Right lobe of liver (tissue), 6 donors: ENCODE measurements at regions not wholly inside any gene's neighbourhood (a gene's known extent, or its start where the extent isn't known, plus 50 kb on each side); places are given as distances from the start of the nearest gene placed in this dataset.

Experiments used
- ATAC-seq, 4 donors: fragments of 200-7000 bp; cut with Tn5 transposase; one replicate each; pipeline ENCODE4 v1.9.1; 2020; ENCODE audit warnings: mild to moderate bottlenecking in 4 of 4, moderate library complexity in 4 of 4
- DNase-seq, 3 donors: peaks; one replicate each; pipeline ENCODE4 v3.0.0-alpha.2; 2020
- H3K27ac ChIP-seq, 3 donors: fragments of 200-600 bp; one replicate each; pipeline ENCODE4 v1.8.0; 2022
- H3K27me3 ChIP-seq, 2 donors: fragments of 200-600 bp; one replicate each; pipeline ENCODE4 v1.8.0; 2022
- H3K36me3 ChIP-seq, 4 donors: fragments of 200-600 bp; sonication (generic) in 1 of 4; one replicate each; pipeline versions ENCODE4 v1.5.1 to v1.8.0; 2017 to 2022; ENCODE audit warnings: control low read depth in 1 of 4
- H3K4me1 ChIP-seq, 4 donors: fragments of 200-600 bp; sonication (generic) in 1 of 4; one replicate each; pipeline versions ENCODE4 v1.5.1 to v1.8.0; 2017 to 2022; ENCODE audit warnings: control low read depth in 1 of 4
- H3K4me3 ChIP-seq, 3 donors: fragments of 200-600 bp; one replicate each; pipeline ENCODE4 v1.8.0; 2022
- H3K9me3 ChIP-seq, 4 donors: fragments of 200-600 bp; sonication (generic) in 1 of 4; one replicate each; pipeline versions ENCODE4 v1.5.1 to v1.8.0; 2017 to 2022; ENCODE audit warnings: control low read depth in 1 of 4
- POLR2A ChIP-seq: fragments of 450-650 bp; IDR thresholded peaks from one replicate; pipeline ENCODE4 v1.6.1; 2017; ENCODE audit warnings: antibody characterized with exemption, mild to moderate bottlenecking
- WGBS: methylation state at CpG from one replicate; pipeline ENCODE4 v1.1.6; 2018; ENCODE audit warnings: low coverage, low lambda C conversion rate; ENCODE audit not compliant: insufficient coverage; ENCODE audit errors: missing lambda C conversion rate; 5-methylcytosine and 5-hydroxymethylcytosine counted together
- intact Hi-C, 2 donors: fragments of 100-400 bp; cut with DNase I; formaldehyde crosslinking; loops; one replicate each; pipeline versions ENCODE4 v1.11.2 to v1.14.1; 2022
- TF ChIP-seq, protein P1 (sequence below), 4 donors: fragments of 200-600 bp in 3 of 4; fragments of 450-650 bp in 1 of 4; IDR thresholded peaks; one replicate each; pipeline versions ENCODE4 v1.5.1 to v1.8.0; 2016 to 2022; ENCODE audit warnings: antibody characterized with exemption in 4 of 4, mild to moderate bottlenecking in 2 of 4
- donor health status: DM: no; HTN: yes; CAD: no.
- donor health status: DM: no; HTN: no; CAD: no.
- donor health status: DM: no; HTN: no; CAD: no.
- donor health status: DM: no; HTN: yes; CAD: no.
- donor health status: DM: no; HTN: yes; CAD: no.

DNA sequence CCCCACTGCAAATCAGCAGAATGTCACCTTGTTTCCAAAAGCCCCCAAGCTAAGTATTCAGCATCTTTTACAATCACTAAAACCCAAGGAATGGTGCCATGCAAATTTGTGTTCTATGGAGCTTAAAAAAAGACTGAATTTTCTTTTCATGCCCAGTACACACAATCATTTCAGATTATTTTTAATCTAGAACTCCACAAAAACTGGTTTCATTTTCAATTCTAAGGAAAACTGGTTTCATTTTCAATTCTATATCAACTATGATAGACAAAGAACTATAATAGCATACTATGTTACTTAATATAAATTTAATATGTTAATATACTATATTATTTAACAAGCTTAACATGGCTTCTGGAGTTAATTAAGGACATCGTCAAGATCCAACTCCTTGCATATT lies 88.4 kb upstream of the DOCK9 start:
- intact Hi-C loops = no loop called here
- no peak overlapping the region for H3K4me3 ChIP-seq
- DNase-seq (no peak), ATAC-seq (peak in 2 of 4 donors; percentile 31 to 53)
- H3K27ac ChIP-seq = peak overlapping the region in 1 of 3 donors; percentile 12
- TF ChIP-seq, protein P1, sequence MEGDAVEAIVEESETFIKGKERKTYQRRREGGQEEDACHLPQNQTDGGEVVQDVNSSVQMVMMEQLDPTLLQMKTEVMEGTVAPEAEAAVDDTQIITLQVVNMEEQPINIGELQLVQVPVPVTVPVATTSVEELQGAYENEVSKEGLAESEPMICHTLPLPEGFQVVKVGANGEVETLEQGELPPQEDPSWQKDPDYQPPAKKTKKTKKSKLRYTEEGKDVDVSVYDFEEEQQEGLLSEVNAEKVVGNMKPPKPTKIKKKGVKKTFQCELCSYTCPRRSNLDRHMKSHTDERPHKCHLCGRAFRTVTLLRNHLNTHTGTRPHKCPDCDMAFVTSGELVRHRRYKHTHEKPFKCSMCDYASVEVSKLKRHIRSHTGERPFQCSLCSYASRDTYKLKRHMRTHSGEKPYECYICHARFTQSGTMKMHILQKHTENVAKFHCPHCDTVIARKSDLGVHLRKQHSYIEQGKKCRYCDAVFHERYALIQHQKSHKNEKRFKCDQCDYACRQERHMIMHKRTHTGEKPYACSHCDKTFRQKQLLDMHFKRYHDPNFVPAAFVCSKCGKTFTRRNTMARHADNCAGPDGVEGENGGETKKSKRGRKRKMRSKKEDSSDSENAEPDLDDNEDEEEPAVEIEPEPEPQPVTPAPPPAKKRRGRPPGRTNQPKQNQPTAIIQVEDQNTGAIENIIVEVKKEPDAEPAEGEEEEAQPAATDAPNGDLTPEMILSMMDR (IDR thresholded peaks at IDR 0.05) = no peak
- H3K4me1 ChIP-seq = peaks cover 0 to 11% (median 0%) of the 10 kb centered on the region in 4 donors
- no peaks in the 10 kb centered on the region for H3K9me3 ChIP-seq
- no peaks in the 10 kb centered on the region for H3K36me3 ChIP-seq
- 74% methylated on average over 1 of the region's 1 CpG for WGBS
- H3K27me3 ChIP-seq = no peaks in the 10 kb centered on the region

DNA sequence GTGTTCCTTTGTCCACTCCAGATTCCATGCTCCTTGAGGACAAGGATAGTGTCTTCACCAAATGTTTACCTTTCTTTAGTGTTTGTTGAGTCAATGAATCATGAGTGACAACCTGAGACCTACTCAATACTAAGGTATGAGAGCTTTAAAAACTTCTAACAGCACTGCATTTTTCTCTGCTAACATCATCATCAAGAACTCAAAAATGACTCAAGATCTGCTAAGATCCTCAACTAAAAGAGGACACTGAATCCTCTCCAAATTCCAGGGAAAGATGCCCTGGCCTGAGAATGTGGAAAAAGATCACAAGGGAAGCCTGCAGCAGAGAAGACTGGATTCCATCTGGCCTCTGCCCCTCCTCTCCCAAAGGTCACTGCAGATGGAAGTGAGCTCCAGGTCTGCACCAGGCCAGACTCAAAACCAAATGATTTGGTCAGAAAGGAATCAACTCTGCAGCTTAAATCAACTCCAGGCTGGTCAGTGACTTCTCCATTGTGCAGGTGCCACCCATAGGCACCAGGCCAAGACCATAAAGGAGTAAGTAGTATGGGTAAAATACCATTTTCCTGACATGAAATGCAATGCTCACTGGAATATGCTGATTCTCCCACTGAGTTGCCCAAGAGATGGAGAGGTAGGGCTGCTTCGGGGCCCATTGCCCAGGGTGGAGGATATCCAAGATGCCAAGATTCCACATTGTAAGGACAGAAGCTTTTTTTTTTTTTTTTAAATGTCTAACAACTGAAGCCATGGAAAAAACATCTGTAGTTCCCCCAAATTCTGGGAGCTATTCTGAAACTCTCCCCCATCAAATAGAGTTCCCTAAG lies 89.5 kb upstream of the DOCK9 start:
- Histone ChIP-seq H3K4me1 (peaks cover 0 to 11% (median 0%) of the 10 kb centered on the region in 4 donors), H3K9me3 (no peaks in the 10 kb centered on the region), H3K27ac (no peak overlapping the region), H3K27me3 (no peaks in the 10 kb centered on the region), H3K36me3 (no peaks in the 10 kb centered on the region), H3K4me3 (no peak overlapping the region)
- DNase-seq = no peak
- ATAC-seq = peak in 1 of 4 donors; percentile 47
- intact Hi-C loops = no loop called here
- no CpG with 5 or more reads among the region's 1 CpG for WGBS
- TF ChIP-seq POLR2A = no peak
- TF ChIP-seq, protein P1 (IDR thresholded peaks at IDR 0.05) = no peak

DNA sequence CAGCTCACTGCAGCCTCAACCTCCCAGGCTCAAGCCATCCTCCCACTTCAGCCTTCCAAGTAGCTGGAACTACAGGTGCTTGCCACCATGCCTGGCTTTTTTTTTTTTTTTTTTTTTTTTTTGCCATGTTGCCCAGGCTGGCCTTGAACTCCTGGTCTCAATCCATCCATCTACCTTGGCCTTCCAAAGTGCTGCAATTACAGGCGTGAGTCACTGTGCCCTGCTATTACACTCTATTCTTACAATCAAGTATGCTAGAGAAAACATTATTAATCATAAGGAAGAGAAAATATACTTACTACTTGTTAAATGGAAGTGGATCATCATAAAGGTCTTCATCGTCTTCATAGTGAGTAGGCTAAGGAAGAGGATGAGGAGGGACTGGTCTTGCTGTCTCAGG lies 93.3 kb upstream of the DOCK9 start:
- Histone ChIP-seq H3K36me3 (no peaks in the 10 kb centered on the region), H3K4me3 (no peak overlapping the region), H3K27me3 (no peaks in the 10 kb centered on the region), H3K4me1 (peaks cover 0 to 5% (median 0%) of the 10 kb centered on the region in 4 donors), H3K9me3 (no peaks in the 10 kb centered on the region), H3K27ac (no peak overlapping the region)
- no peak for DNase-seq
- TF ChIP-seq, protein P1 (IDR thresholded peaks at IDR 0.05) = no peak
- no peak for TF ChIP-seq POLR2A
- intact Hi-C loops = no loop called here
- ATAC-seq = no peak
- WGBS = 79% methylated on average over 2 of the region's 2 CpGs

DNA sequence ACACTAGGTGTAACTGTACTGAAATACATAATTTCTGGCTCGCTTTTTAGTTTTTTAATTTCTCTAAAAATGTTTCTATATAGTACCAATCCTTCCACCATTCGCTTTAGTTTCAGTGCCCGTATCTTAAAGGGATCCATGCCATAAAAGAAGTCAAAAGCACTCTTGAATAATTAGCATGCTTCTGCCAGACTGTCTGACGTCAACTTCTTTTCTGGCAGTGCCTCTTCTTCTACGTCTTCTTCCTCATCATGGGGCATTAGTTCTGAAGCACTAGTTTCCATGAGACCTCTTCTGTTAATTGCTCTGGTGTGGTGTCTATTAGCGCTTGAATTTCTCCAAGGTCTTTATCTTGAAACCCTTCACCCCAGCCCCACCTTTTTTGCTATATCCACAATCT lies 93.8 kb upstream of the DOCK9 start:
- Histone ChIP-seq H3K36me3 (no peaks in the 10 kb centered on the region), H3K27ac (no peak overlapping the region), H3K4me3 (no peak overlapping the region), H3K27me3 (no peaks in the 10 kb centered on the region), H3K9me3 (no peaks in the 10 kb centered on the region), H3K4me1 (peaks cover 0 to under 1% (median 0%) of the 10 kb centered on the region in 4 donors)
- no peak for DNase-seq
- ATAC-seq = no peak
- TF ChIP-seq, protein P1 (IDR thresholded peaks at IDR 0.05) = no peak
- TF ChIP-seq POLR2A = no peak
- WGBS = 73% methylated on average over 6 of the region's 6 CpGs
- intact Hi-C loops = no loop called here
